GM12878 (cell line): ENCODE measurements at regions not wholly inside any gene's neighbourhood (a gene's known extent, or its start where the extent isn't known, plus 50 kb on each side); places are given as distances from the start of the nearest gene placed in this dataset.

Experiments used
- ESRRA ChIP-seq: IDR thresholded peaks from 2 replicates; pipeline ENCODE4 v1.6.1; 2012; ENCODE audit warnings: mild to moderate bottlenecking, low read length, improper control_type of control experiment
- KDM1A ChIP-seq: fragments of 200-600 bp; sonication (generic); IDR thresholded peaks from 2 replicates; pipeline ENCODE4 v1.6.1; 2016; ENCODE audit warnings: borderline replicate concordance
- POLR2A ChIP-seq: IDR thresholded peaks from 2 replicates; pipeline ENCODE4 v1.6.1; 2011; ENCODE audit warnings: low read depth, mild to moderate bottlenecking, low read length
- ZSCAN29 ChIP-seq: fragments of 450-650 bp; IDR thresholded peaks from 2 replicates; pipeline ENCODE4 v1.6.1; 2017; ENCODE audit warnings: mild to moderate bottlenecking, moderate library complexity
- TF ChIP-seq, protein P1 (sequence below): IDR thresholded peaks from 2 replicates; pipeline ENCODE4 v1.6.1; 2012; ENCODE audit warnings: mild to moderate bottlenecking, low read depth, low read length
- TF ChIP-seq, protein P2 (sequence below): fragments of 450-650 bp; formaldehyde crosslinking; IDR thresholded peaks from 2 replicates; pipeline ENCODE4 v1.4.0; 2022; ENCODE audit warnings: mild to moderate bottlenecking, moderate library complexity

- TF ChIP-seq, protein P1, sequence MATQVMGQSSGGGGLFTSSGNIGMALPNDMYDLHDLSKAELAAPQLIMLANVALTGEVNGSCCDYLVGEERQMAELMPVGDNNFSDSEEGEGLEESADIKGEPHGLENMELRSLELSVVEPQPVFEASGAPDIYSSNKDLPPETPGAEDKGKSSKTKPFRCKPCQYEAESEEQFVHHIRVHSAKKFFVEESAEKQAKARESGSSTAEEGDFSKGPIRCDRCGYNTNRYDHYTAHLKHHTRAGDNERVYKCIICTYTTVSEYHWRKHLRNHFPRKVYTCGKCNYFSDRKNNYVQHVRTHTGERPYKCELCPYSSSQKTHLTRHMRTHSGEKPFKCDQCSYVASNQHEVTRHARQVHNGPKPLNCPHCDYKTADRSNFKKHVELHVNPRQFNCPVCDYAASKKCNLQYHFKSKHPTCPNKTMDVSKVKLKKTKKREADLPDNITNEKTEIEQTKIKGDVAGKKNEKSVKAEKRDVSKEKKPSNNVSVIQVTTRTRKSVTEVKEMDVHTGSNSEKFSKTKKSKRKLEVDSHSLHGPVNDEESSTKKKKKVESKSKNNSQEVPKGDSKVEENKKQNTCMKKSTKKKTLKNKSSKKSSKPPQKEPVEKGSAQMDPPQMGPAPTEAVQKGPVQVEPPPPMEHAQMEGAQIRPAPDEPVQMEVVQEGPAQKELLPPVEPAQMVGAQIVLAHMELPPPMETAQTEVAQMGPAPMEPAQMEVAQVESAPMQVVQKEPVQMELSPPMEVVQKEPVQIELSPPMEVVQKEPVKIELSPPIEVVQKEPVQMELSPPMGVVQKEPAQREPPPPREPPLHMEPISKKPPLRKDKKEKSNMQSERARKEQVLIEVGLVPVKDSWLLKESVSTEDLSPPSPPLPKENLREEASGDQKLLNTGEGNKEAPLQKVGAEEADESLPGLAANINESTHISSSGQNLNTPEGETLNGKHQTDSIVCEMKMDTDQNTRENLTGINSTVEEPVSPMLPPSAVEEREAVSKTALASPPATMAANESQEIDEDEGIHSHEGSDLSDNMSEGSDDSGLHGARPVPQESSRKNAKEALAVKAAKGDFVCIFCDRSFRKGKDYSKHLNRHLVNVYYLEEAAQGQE, result no peak
- TF ChIP-seq KDM1A (no peak), ESRRA (no peak), ZSCAN29 (no peak), POLR2A (no peak)
- TF ChIP-seq, protein P2, sequence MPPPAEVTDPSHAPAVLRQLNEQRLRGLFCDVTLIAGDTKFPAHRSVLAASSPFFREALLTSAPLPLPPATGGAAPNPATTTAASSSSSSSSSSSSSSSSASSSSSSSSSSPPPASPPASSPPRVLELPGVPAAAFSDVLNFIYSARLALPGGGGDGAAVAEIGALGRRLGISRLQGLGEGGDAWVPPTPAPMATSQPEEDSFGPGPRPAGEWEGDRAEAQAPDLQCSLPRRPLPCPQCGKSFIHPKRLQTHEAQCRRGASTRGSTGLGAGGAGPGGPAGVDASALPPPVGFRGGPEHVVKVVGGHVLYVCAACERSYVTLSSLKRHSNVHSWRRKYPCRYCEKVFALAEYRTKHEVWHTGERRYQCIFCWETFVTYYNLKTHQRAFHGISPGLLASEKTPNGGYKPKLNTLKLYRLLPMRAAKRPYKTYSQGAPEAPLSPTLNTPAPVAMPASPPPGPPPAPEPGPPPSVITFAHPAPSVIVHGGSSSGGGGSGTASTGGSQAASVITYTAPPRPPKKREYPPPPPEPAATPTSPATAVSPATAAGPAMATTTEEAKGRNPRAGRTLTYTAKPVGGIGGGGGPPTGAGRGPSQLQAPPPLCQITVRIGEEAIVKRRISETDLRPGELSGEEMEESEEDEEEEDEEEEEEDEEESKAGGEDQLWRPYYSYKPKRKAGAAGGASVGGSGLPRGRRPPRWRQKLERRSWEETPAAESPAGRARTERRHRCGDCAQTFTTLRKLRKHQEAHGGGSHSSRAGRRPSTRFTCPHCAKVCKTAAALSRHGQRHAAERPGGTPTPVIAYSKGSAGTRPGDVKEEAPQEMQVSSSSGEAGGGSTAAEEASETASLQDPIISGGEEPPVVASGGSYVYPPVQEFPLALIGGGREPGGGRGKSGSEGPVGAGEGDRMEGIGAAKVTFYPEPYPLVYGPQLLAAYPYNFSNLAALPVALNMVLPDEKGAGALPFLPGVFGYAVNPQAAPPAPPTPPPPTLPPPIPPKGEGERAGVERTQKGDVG (CRISPR knock-in tag), result no peak
Observed at GRCh38 chr3:82509951-82510603, 748.6 kb upstream of the GBE1 start (continued).
